ENCODE measurements at regions not wholly inside any gene's neighbourhood (a gene's known extent, or its start where the extent isn't known, plus 50 kb on each side); places are given as distances from the start of the nearest gene placed in this dataset.

GRCh38 chr2:41737888-41738287 is 309.9 kb upstream of the PKDCC start:
- TF ChIP-seq CTCF (IDR thresholded peaks at IDR 0.05), result no peak
- H3K36me3 ChIP-seq (ENCODE audit: low read depth), result no peaks in the 10 kb centered on the region
- no peak for ATAC-seq
- no peak overlapping the region for H3K4me3 ChIP-seq
- H3K9me3 ChIP-seq, result no peaks in the 10 kb centered on the region
- DNase-seq, result no peak
- H3K4me1 ChIP-seq (ENCODE audit: low read depth), result no peaks in the 10 kb centered on the region
- intact Hi-C loops (cut with DNase I, micrococcal nuclease), result no loop called here

DNA sequence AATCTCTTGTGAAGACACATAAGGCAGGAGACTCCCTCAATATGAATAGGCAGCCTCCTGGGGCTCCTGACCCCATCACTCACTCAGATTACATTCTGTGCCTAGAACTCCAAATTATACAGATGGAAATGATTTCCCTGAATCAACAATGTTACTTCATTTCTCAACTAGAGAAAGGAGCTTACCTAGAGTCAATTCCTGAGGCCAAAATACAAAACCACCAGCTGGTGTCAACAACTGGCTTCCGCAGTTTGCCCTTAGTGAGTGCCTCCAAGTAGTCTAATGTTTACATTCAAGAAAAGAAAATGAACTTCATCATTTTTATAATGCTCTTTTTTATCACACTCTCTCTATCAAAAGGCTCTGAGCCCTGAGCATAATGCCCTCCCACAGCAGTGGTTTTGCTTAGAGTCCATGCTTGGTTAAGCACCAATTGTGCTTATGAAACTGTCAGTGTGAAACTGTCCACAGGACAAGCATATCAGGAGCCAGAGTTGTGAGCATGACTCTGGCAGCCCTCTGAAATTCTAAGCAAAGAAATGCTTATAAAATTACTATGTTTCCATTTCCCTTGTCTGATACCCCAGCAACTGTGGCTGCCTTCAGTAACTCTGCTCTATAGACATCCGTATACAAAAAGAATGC is 305.7 kb upstream of the PKDCC start:
- intact Hi-C loops (cut with DNase I, micrococcal nuclease), result no loop called here
- Histone ChIP-seq H3K9me3 (no peaks in the 10 kb centered on the region), H3K4me1 (ENCODE audit: low read depth) (no peaks in the 10 kb centered on the region), H3K4me3 (no peak overlapping the region), H3K36me3 (ENCODE audit: low read depth) (no peaks in the 10 kb centered on the region)
- DNase-seq (no peak), ATAC-seq (no peak)
- no peak for TF ChIP-seq CTCF (IDR thresholded peaks at IDR 0.05)

GRCh38 chr2:41743324-41743723 is 304.5 kb upstream of the PKDCC start:
- intact Hi-C loops (cut with DNase I, micrococcal nuclease), result no loop called here

GRCh38 chr2:41750829-41751228 is 297.0 kb upstream of the PKDCC start:
- H3K4me3 ChIP-seq, result no peak overlapping the region
- intact Hi-C loops (cut with DNase I, micrococcal nuclease), result no loop called here
- no peaks in the 10 kb centered on the region for H3K9me3 ChIP-seq
- H3K36me3 ChIP-seq (ENCODE audit: low read depth), result no peaks in the 10 kb centered on the region
- DNase-seq (no peak), ATAC-seq (no peak)
- H3K4me1 ChIP-seq (ENCODE audit: low read depth), result no peaks in the 10 kb centered on the region
- no peak for TF ChIP-seq CTCF (IDR thresholded peaks at IDR 0.05)

More at GRCh38 chr2:41743324-41743723, 304.5 kb upstream of the PKDCC start:
- no peak for TF ChIP-seq CTCF (IDR thresholded peaks at IDR 0.05)
- no peak for DNase-seq
- no peaks in the 10 kb centered on the region for H3K4me1 ChIP-seq (ENCODE audit: low read depth)
- no peaks in the 10 kb centered on the region for H3K36me3 ChIP-seq (ENCODE audit: low read depth)
- ATAC-seq, result no peak
- H3K4me3 ChIP-seq, result no peak overlapping the region
- no peaks in the 10 kb centered on the region for H3K9me3 ChIP-seq

DNA sequence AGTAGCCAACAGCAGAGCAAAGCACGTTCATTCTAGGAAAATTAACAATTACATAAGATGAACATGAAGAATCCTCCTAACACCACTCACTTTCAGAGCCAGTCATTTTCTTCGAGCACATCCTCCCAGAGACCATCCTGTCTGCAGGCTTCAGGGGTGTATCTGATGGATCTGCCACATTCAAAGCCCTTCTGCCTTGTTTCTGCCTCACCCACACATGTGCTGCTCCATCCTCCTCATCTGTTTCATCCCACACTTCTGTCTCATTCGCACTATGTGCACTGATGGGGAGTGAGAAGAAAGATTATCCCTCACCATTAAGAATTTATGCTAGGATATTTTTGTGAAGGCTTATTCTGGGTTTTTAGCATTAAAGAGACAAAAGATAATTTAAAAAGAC is 287.9 kb upstream of the PKDCC start:
- TF ChIP-seq CTCF (IDR thresholded peaks at IDR 0.05), result no peak
- Histone ChIP-seq H3K4me1 (ENCODE audit: low read depth) (no peaks in the 10 kb centered on the region), H3K9me3 (no peaks in the 10 kb centered on the region), H3K36me3 (ENCODE audit: low read depth) (no peaks in the 10 kb centered on the region), H3K4me3 (no peak overlapping the region)
- no peak for DNase-seq
- intact Hi-C loops (cut with DNase I, micrococcal nuclease), result no loop called here
- no peak for ATAC-seq

GRCh38 chr2:41763141-41763540 is 284.7 kb upstream of the PKDCC start:
- intact Hi-C loops (cut with DNase I, micrococcal nuclease), result no loop called here
- no peak for TF ChIP-seq CTCF (IDR thresholded peaks at IDR 0.05)
- ATAC-seq (no peak), DNase-seq (no peak)
- no peaks in the 10 kb centered on the region for H3K9me3 ChIP-seq
- no peaks in the 10 kb centered on the region for H3K36me3 ChIP-seq (ENCODE audit: low read depth)
- H3K4me3 ChIP-seq, result no peak overlapping the region
- no peaks in the 10 kb centered on the region for H3K4me1 ChIP-seq (ENCODE audit: low read depth)
